Ovary (tissue), 7 donors: ENCODE measurements at regions not wholly inside any gene's neighbourhood (a gene's known extent, or its start where the extent isn't known, plus 50 kb on each side); places are given as distances from the start of the nearest gene placed in this dataset.

Source experiments
- DNase-seq, 5 donors: peaks; one replicate each; pipeline ENCODE4 v3.0.0-alpha.2; 2019 to 2020
- H3K27ac ChIP-seq, 2 donors: fragments of 200-600 bp; one replicate each; pipeline versions ENCODE4 v1.5.1 to v1.8.0; 2019 to 2022
- H3K27me3 ChIP-seq: fragments of 200-600 bp; one replicate; pipeline ENCODE4 v1.8.0; 2022
- H3K36me3 ChIP-seq: fragments of 200-600 bp; sonication (generic); one replicate; pipeline ENCODE4 v1.5.1; 2019
- H3K4me1 ChIP-seq: one replicate; pipeline ENCODE4 v1.8.1; 2013; ENCODE audit warnings: mild to moderate bottlenecking, moderate library complexity; ENCODE audit not compliant: insufficient read depth
- H3K4me3 ChIP-seq: fragments of 200-600 bp; sonication (generic); one replicate; pipeline ENCODE4 v1.5.1; 2017
- H3K9me3 ChIP-seq, 2 donors: fragments of 200-600 bp in 1 of 2; sonication (generic) in 1 of 2; one replicate each; pipeline versions ENCODE4 v1.5.1 to v1.8.1; 2013 to 2019; ENCODE audit warnings: mild to moderate bottlenecking in 1 of 2, moderate library complexity in 1 of 2
- CTCF ChIP-seq, 3 donors: fragments of 450-650 bp in 2 of 3; fragments of 200-600 bp in 1 of 3; IDR thresholded peaks; one replicate each; pipeline versions ENCODE4 v1.5.1 to v1.8.0; 2016 to 2022; ENCODE audit warnings: antibody characterized with exemption in 3 of 3, mild to moderate bottlenecking in 1 of 3
- EP300 ChIP-seq: sonication (generic); formaldehyde crosslinking; IDR thresholded peaks from one replicate; pipeline ENCODE4 v1.6.1; 2017; ENCODE audit warnings: antibody characterized with exemption
- POLR2A ChIP-seq: fragments of 450-650 bp; IDR thresholded peaks from one replicate; pipeline ENCODE4 v1.6.1; 2017; ENCODE audit warnings: antibody characterized with exemption, mild to moderate bottlenecking, moderate library complexity
- WGBS, 3 donors: extraction: QIAGEN DNeasy Blood & Tissue Kit in 1 of 3; methylation state at CpG; one replicate each; pipeline versions ENCODE4 v1.1.5 to v1.1.7; 2013 to 2017; 5-methylcytosine and 5-hydroxymethylcytosine counted together
- intact Hi-C, 4 donors: fragments of 100-400 bp; cut with DNase I; formaldehyde crosslinking; loops; one replicate each; pipeline versions ENCODE4 v1.11.0 to v1.15.1; 2022 to 2023
- donor health status: DM: no; HTN: no; CAD: no; lungs with moderate emphysema.
- donor health status: DM: no; HTN: no; CAD: no.
- donor health status: Bipolar disorder and iron deficiency.
- donor health status: DM: no; HTN: no; CAD: no.
- donor health status: DM: yes; HTN: yes; CAD: no.

- Histone ChIP-seq H3K27me3 (no peaks in the 10 kb centered on the region), H3K27ac (no peak overlapping the region), H3K4me1 (no peaks in the 10 kb centered on the region), H3K9me3 (no peaks in the 10 kb centered on the region), H3K4me3 (no peak overlapping the region), H3K36me3 (no peaks in the 10 kb centered on the region)
- intact Hi-C loops, result no loop called here
- TF ChIP-seq EP300 (no peak), CTCF (IDR thresholded peaks at IDR 0.05) (no peak), POLR2A (no peak)
- DNase-seq, result no peak
- WGBS, 3 donors, result 19 to 47% (median 46%) methylated on average over 1 of the region's 1 CpG
Observed at GRCh38 chr14:101418601-101419000, 142.7 kb upstream of the DIO3 start.

GRCh38 chr14:101426466-101426865, 134.8 kb upstream of the DIO3 start:
- Histone ChIP-seq H3K9me3 (no peaks in the 10 kb centered on the region), H3K27ac (no peak overlapping the region), H3K4me3 (no peak overlapping the region), H3K27me3 (no peaks in the 10 kb centered on the region), H3K4me1 (no peaks in the 10 kb centered on the region), H3K36me3 (no peaks in the 10 kb centered on the region)
- no peak for DNase-seq
- WGBS, 3 donors, result 82 to 86% (median 82%) methylated on average over 3 of the region's 3 CpGs
- TF ChIP-seq EP300 (no peak), CTCF (IDR thresholded peaks at IDR 0.05) (no peak), POLR2A (no peak)
- intact Hi-C loops, result loop anchor here in 1 of 4 donors (2.0 kb wide), 1 partner anchor 38 kb away; no protein-coding TSS in a partner anchor

- Histone ChIP-seq H3K27me3 (no peaks in the 10 kb centered on the region), H3K9me3 (no peaks in the 10 kb centered on the region), H3K4me3 (no peak overlapping the region), H3K27ac (no peak overlapping the region), H3K36me3 (no peaks in the 10 kb centered on the region), H3K4me1 (no peaks in the 10 kb centered on the region)
- intact Hi-C loops, result no loop called here
- 96 to 100% (median 96%) methylated on average over 1 of the region's 1 CpG for WGBS, 3 donors
- DNase-seq, result no peak
- TF ChIP-seq EP300, result no peak
- TF ChIP-seq POLR2A, result no peak
- TF ChIP-seq CTCF (IDR thresholded peaks at IDR 0.05), result no peak
Observed at GRCh38 chr14:101428409-101428808, 132.9 kb upstream of the DIO3 start.

GRCh38 chr14:101435546-101435945, 125.7 kb upstream of the DIO3 start:
- H3K27me3 ChIP-seq, result no peaks in the 10 kb centered on the region
- 94 to 97% (median 95%) methylated on average over 8 of the region's 8 CpGs for whole genome bisulfite sequencing, 3 donors
- intact Hi-C loops, result no loop called here
- H3K36me3 ChIP-seq, result no peaks in the 10 kb centered on the region
- no peaks in the 10 kb centered on the region for H3K4me1 ChIP-seq
- no peak for DNase-seq
- no peak overlapping the region for H3K4me3 ChIP-seq
- no peak overlapping the region for H3K27ac ChIP-seq
- TF ChIP-seq POLR2A (no peak), EP300 (no peak), CTCF (IDR thresholded peaks at IDR 0.05) (no peak)
- no peaks in the 10 kb centered on the region for H3K9me3 ChIP-seq

GRCh38 chr14:101439023-101439422, 122.3 kb upstream of the DIO3 start:
- Histone ChIP-seq H3K27me3 (no peaks in the 10 kb centered on the region), H3K4me1 (peaks cover 5% of the 10 kb centered on the region), H3K27ac (no peak overlapping the region), H3K4me3 (no peak overlapping the region), H3K36me3 (no peaks in the 10 kb centered on the region), H3K9me3 (no peaks in the 10 kb centered on the region)
- no peak for DNase-seq
- TF ChIP-seq CTCF (IDR thresholded peaks at IDR 0.05) (no peak), POLR2A (no peak), EP300 (no peak)
- intact Hi-C loops, result no loop called here
- WGBS, 3 donors, result 63 to 68% (median 67%) methylated on average over 3 of the region's 3 CpGs
